GM23338 (cell line): ENCODE measurements at regions not wholly inside any gene's neighbourhood (a gene's known extent, or its start where the extent isn't known, plus 50 kb on each side); places are given as distances from the start of the nearest gene placed in this dataset.

Experiments
- CREB1 ChIP-seq: fragments of 250-450 bp; sonication (Bioruptor Pico); IDR thresholded peaks from 2 replicates; pipeline ENCODE4 v1.5.0; 2020; ENCODE audit warnings: low read depth, mild to moderate bottlenecking, moderate library complexity
- EZH2 ChIP-seq: fragments of 200-600 bp; sonication (generic); IDR thresholded peaks from one replicate; pipeline ENCODE4 v1.8.0; 2017; ENCODE audit warnings: antibody characterized with exemption, mild to moderate bottlenecking, low read depth; ENCODE audit not compliant: unreplicated experiment
- EZH2phosphoT487 ChIP-seq: fragments of 200-600 bp; sonication (generic); IDR thresholded peaks from one replicate; pipeline ENCODE4 v1.8.1; 2018; ENCODE audit warnings: antibody characterized with exemption; ENCODE audit not compliant: unreplicated experiment
- JUNB ChIP-seq: IDR thresholded peaks from one replicate; pipeline ENCODE4 v1.6.1; 2016; ENCODE audit warnings: antibody characterized with exemption; ENCODE audit not compliant: unreplicated experiment
- NANOG ChIP-seq: IDR thresholded peaks from 2 replicates; pipeline ENCODE4 v1.6.1; 2016; ENCODE audit warnings: antibody characterized with exemption, borderline replicate concordance
- POLR2AphosphoS5 ChIP-seq: IDR thresholded peaks from 2 replicates; pipeline ENCODE4 v1.6.1; 2016; ENCODE audit warnings: antibody characterized with exemption, low read depth
- STAT1 ChIP-seq: IDR thresholded peaks from one replicate; pipeline ENCODE4 v1.6.1; 2016; ENCODE audit warnings: antibody characterized with exemption; ENCODE audit not compliant: unreplicated experiment
- ZNF114 ChIP-seq: fragments of 250-450 bp; sonication (Bioruptor Pico); IDR thresholded peaks from 2 replicates; pipeline ENCODE4 v1.5.0; 2020; ENCODE audit warnings: mild to moderate bottlenecking, moderate library complexity
- ZNF331 ChIP-seq: fragments of 250-450 bp; sonication (Bioruptor Pico); IDR thresholded peaks from 2 replicates; pipeline ENCODE4 v1.5.0; 2020; ENCODE audit warnings: low read depth, mild to moderate bottlenecking, moderate library complexity
- TF ChIP-seq, protein P1 (sequence below), 2 experiments: fragments of 200-600 bp in 1 of 2; sonication (generic) in 1 of 2; conservative IDR thresholded peaks; 2 replicates each; pipeline versions ENCODE4 v1.5.1 to v1.6.1; 2016 to 2017; ENCODE audit warnings: antibody characterized with exemption in 2 of 2, low read depth in 2 of 2, mild to moderate bottlenecking in 2 of 2, moderate library complexity in 1 of 2
- TF ChIP-seq, protein P2 (sequence below): IDR thresholded peaks from one replicate; pipeline ENCODE4 v1.6.1; 2018; ENCODE audit warnings: antibody characterized with exemption; ENCODE audit not compliant: unreplicated experiment
- TF ChIP-seq, protein P3 (sequence below): IDR thresholded peaks from 2 replicates; pipeline ENCODE4 v1.6.1; 2016; ENCODE audit warnings: antibody characterized with exemption
- TF ChIP-seq, protein P4 (sequence below): fragments of 250-450 bp; sonication (Bioruptor Pico); IDR thresholded peaks from 2 replicates; pipeline ENCODE4 v1.5.0; 2020; ENCODE audit warnings: mild to moderate bottlenecking, moderate library complexity

DNA sequence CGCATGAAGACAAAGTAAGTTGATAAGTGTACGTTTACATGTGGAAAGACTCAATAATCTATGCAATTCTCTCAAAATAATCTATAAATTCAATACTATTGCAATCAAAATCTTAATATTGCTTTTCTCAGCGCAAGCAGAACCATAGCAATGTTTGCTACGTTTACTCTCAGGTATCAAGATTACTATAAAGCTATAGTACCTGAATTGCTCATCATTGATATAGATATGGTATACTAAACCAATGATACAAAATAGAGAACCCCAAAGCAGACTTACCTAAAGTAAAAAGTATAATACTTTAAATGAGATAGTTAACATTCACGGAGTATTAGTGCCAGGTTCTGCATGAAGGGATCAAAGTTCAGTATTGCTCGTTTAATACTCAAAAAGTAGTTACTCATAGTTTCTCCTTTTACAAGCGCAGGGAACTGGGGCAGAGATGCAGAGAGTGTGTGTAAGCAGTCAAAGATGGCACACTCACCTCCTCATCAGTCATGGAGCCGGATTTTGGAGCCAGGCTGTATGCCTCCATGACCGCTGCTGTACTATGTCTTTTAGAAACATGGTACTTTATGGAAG lies 391.0 kb upstream of the ID2 start:
- TF ChIP-seq, protein P1, sequence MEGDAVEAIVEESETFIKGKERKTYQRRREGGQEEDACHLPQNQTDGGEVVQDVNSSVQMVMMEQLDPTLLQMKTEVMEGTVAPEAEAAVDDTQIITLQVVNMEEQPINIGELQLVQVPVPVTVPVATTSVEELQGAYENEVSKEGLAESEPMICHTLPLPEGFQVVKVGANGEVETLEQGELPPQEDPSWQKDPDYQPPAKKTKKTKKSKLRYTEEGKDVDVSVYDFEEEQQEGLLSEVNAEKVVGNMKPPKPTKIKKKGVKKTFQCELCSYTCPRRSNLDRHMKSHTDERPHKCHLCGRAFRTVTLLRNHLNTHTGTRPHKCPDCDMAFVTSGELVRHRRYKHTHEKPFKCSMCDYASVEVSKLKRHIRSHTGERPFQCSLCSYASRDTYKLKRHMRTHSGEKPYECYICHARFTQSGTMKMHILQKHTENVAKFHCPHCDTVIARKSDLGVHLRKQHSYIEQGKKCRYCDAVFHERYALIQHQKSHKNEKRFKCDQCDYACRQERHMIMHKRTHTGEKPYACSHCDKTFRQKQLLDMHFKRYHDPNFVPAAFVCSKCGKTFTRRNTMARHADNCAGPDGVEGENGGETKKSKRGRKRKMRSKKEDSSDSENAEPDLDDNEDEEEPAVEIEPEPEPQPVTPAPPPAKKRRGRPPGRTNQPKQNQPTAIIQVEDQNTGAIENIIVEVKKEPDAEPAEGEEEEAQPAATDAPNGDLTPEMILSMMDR (conservative IDR thresholded peaks at IDR 0.05; ENCODE audit: low read depth in 2 of 2), result no peak
- TF ChIP-seq, protein P2, sequence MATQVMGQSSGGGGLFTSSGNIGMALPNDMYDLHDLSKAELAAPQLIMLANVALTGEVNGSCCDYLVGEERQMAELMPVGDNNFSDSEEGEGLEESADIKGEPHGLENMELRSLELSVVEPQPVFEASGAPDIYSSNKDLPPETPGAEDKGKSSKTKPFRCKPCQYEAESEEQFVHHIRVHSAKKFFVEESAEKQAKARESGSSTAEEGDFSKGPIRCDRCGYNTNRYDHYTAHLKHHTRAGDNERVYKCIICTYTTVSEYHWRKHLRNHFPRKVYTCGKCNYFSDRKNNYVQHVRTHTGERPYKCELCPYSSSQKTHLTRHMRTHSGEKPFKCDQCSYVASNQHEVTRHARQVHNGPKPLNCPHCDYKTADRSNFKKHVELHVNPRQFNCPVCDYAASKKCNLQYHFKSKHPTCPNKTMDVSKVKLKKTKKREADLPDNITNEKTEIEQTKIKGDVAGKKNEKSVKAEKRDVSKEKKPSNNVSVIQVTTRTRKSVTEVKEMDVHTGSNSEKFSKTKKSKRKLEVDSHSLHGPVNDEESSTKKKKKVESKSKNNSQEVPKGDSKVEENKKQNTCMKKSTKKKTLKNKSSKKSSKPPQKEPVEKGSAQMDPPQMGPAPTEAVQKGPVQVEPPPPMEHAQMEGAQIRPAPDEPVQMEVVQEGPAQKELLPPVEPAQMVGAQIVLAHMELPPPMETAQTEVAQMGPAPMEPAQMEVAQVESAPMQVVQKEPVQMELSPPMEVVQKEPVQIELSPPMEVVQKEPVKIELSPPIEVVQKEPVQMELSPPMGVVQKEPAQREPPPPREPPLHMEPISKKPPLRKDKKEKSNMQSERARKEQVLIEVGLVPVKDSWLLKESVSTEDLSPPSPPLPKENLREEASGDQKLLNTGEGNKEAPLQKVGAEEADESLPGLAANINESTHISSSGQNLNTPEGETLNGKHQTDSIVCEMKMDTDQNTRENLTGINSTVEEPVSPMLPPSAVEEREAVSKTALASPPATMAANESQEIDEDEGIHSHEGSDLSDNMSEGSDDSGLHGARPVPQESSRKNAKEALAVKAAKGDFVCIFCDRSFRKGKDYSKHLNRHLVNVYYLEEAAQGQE, result no peak
- no peak for TF ChIP-seq JUNB
- no peak for TF ChIP-seq POLR2AphosphoS5
- no peak for TF ChIP-seq ZNF331 (CRISPR knock-in tag)
- no peak for TF ChIP-seq EZH2
- TF ChIP-seq EZH2phosphoT487, result no peak
- TF ChIP-seq NANOG, result no peak
- no peak for TF ChIP-seq CREB1 (CRISPR knock-in tag)
- no peak for TF ChIP-seq ZNF114
- TF ChIP-seq, protein P3, sequence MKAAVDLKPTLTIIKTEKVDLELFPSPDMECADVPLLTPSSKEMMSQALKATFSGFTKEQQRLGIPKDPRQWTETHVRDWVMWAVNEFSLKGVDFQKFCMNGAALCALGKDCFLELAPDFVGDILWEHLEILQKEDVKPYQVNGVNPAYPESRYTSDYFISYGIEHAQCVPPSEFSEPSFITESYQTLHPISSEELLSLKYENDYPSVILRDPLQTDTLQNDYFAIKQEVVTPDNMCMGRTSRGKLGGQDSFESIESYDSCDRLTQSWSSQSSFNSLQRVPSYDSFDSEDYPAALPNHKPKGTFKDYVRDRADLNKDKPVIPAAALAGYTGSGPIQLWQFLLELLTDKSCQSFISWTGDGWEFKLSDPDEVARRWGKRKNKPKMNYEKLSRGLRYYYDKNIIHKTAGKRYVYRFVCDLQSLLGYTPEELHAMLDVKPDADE, result no peak
- TF ChIP-seq STAT1, result no peak
- TF ChIP-seq, protein P4, sequence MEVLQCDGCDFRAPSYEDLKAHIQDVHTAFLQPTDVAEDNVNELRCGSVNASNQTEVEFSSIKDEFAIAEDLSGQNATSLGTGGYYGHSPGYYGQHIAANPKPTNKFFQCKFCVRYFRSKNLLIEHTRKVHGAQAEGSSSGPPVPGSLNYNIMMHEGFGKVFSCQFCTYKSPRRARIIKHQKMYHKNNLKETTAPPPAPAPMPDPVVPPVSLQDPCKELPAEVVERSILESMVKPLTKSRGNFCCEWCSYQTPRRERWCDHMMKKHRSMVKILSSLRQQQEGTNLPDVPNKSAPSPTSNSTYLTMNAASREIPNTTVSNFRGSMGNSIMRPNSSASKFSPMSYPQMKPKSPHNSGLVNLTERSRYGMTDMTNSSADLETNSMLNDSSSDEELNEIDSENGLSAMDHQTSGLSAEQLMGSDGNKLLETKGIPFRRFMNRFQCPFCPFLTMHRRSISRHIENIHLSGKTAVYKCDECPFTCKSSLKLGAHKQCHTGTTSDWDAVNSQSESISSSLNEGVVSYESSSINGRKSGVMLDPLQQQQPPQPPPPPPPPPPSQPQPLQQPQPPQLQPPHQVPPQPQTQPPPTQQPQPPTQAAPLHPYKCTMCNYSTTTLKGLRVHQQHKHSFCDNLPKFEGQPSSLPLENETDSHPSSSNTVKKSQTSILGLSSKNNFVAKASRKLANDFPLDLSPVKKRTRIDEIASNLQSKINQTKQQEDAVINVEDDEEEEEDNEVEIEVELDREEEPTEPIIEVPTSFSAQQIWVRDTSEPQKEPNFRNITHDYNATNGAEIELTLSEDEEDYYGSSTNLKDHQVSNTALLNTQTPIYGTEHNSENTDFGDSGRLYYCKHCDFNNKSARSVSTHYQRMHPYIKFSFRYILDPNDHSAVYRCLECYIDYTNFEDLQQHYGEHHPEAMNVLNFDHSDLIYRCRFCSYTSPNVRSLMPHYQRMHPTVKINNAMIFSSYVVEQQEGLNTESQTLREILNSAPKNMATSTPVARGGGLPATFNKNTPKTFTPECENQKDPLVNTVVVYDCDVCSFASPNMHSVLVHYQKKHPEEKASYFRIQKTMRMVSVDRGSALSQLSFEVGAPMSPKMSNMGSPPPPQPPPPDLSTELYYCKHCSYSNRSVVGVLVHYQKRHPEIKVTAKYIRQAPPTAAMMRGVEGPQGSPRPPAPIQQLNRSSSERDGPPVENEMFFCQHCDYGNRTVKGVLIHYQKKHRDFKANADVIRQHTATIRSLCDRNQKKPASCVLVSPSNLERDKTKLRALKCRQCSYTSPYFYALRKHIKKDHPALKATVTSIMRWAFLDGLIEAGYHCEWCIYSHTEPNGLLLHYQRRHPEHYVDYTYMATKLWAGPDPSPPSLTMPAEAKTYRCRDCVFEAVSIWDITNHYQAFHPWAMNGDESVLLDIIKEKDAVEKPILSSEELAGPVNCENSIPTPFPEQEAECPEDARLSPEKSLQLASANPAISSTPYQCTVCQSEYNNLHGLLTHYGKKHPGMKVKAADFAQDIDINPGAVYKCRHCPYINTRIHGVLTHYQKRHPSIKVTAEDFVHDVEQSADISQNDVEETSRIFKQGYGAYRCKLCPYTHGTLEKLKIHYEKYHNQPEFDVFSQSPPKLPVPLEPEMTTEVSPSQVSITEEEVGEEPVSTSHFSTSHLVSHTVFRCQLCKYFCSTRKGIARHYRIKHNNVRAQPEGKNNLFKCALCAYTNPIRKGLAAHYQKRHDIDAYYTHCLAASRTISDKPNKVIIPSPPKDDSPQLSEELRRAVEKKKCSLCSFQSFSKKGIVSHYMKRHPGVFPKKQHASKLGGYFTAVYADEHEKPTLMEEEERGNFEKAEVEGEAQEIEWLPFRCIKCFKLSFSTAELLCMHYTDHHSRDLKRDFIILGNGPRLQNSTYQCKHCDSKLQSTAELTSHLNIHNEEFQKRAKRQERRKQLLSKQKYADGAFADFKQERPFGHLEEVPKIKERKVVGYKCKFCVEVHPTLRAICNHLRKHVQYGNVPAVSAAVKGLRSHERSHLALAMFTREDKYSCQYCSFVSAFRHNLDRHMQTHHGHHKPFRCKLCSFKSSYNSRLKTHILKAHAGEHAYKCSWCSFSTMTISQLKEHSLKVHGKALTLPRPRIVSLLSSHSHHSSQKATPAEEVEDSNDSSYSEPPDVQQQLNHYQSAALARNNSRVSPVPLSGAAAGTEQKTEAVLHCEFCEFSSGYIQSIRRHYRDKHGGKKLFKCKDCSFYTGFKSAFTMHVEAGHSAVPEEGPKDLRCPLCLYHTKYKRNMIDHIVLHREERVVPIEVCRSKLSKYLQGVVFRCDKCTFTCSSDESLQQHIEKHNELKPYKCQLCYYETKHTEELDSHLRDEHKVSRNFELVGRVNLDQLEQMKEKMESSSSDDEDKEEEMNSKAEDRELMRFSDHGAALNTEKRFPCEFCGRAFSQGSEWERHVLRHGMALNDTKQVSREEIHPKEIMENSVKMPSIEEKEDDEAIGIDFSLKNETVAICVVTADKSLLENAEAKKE, result no peak
